ENCODE measurements at regions not wholly inside any gene's neighbourhood (a gene's known extent, or its start where the extent isn't known, plus 50 kb on each side); places are given as distances from the start of the nearest gene placed in this dataset.

- TF ChIP-seq CTCF (conservative IDR thresholded peaks at IDR 0.05) (no peak), EZH2 (IDR thresholded peaks at IDR 0.05; ENCODE audit: low read depth) (no peak)
Observed at GRCh38 chr1:14451217-14451616, 147.3 kb upstream of the KAZN start.

All from PC-9 (cell line).